ENCODE measurements at regions not wholly inside any gene's neighbourhood (a gene's known extent, or its start where the extent isn't known, plus 50 kb on each side); places are given as distances from the start of the nearest gene placed in this dataset.

DNA sequence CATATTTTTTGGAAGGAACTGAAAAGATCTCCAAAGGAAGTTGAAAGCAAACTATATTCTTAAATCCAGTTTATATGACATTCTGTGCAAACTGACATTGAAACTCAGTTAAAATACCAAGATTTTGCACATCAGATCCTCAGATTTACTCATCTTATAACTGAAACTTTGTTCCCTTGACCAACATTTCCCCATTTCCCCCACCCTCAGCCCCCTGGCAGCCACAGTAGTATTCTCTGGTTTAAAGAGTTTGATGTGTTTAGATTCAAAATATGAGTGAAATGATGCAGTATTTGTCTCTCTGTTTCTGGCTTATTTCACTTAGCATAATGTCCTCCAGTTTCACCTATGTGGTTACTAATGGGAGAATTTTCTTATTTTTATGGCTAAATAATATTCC lies 99.2 kb upstream of the ITGA4 start:
- TF ChIP-seq, protein P1, sequence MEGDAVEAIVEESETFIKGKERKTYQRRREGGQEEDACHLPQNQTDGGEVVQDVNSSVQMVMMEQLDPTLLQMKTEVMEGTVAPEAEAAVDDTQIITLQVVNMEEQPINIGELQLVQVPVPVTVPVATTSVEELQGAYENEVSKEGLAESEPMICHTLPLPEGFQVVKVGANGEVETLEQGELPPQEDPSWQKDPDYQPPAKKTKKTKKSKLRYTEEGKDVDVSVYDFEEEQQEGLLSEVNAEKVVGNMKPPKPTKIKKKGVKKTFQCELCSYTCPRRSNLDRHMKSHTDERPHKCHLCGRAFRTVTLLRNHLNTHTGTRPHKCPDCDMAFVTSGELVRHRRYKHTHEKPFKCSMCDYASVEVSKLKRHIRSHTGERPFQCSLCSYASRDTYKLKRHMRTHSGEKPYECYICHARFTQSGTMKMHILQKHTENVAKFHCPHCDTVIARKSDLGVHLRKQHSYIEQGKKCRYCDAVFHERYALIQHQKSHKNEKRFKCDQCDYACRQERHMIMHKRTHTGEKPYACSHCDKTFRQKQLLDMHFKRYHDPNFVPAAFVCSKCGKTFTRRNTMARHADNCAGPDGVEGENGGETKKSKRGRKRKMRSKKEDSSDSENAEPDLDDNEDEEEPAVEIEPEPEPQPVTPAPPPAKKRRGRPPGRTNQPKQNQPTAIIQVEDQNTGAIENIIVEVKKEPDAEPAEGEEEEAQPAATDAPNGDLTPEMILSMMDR (IDR thresholded peaks at IDR 0.05), result no peak
- TF ChIP-seq POLR2A (IDR thresholded peaks at IDR 0.05), result no peak
- no peak for TF ChIP-seq EP300 (IDR thresholded peaks at IDR 0.05)
